LNCaP clone FGC (cell line): ENCODE measurements at regions not wholly inside any gene's neighbourhood (a gene's known extent, or its start where the extent isn't known, plus 50 kb on each side); places are given as distances from the start of the nearest gene placed in this dataset.

Source experiments
- DNase-seq: peaks from one replicate; pipeline ENCODE4 v3.0.0-alpha.2; 2011; ENCODE audit warnings: low read depth
- H3K4me3 ChIP-seq: 2 replicates; pipeline ENCODE4 v1.5.1; 2011; ENCODE audit warnings: mild to moderate bottlenecking, low read depth, low read length, control low read depth
- CTCF ChIP-seq: IDR thresholded peaks from 2 replicates; pipeline ENCODE4 v1.5.1; 2012; ENCODE audit warnings: mild to moderate bottlenecking; ENCODE audit not compliant: control insufficient read depth, insufficient read depth; ENCODE audit errors: extremely low read depth

DNA sequence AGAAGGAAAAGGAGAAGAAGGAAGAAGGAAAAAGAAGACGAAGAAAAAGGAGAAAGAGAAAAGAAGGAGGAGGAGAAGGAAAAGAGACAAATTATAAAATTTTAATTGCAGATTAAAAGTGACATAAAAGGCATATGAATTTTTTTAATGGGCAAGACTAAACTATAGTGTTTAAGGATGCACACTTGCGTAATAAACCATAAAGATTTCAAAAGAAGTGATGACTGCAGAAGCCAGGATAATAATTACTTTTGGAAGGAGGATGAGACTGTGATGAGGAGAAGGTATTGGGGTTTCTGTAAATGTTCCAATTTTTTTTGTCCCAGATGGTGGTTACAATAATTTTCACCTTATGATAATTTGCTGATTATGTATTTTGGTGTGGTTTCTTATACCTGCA, 243.1 kb upstream of the PKN2 start:
- no peak for DNase-seq
- TF ChIP-seq CTCF, result no peak
- H3K4me3 ChIP-seq, result no peak overlapping the region

DNA sequence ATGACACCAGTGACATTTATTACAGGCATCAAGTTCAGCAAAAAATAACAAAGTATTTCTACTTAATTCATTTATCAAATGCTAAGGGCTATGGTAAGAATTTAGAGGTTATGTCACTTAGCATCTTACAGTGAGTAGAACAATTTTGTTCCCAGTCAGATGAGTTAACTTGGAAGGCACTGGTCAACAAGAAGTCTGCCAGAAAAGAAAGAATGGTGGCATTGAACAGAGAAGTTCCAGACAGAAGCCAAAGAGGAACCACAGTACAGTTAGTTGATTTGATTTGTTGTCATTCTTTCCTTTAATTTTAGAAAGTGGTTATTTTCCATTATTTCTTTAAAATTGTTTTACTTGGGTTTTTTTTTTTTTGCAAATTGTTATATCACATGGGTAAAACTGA, 232.2 kb upstream of the PKN2 start:
- DNase-seq, result no peak
- no peak overlapping the region for H3K4me3 ChIP-seq
- TF ChIP-seq CTCF, result no peak

- no peak for TF ChIP-seq CTCF
Observed at GRCh38 chr1:88453295-88453694, 230.8 kb upstream of the PKN2 start.

DNA sequence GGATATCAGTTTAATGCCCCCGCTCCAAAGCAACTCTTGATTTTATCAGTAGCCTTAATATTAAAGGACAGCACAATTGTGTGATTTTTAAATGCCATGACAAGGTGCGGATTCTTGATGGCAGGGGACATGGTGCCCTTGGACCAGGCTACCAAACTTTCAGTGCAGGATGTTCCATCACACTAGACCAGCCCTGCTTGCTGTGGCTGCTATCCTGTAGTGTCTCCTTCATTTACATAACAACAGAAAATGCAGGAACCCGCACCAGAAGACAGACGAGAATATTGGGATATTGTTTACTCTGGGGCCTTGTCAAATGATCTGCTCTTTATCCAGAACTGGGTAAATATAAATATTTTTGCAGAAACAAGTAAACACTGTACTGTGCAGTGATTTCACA, 229.3 kb upstream of the PKN2 start:
- TF ChIP-seq CTCF, result no peak
- no peak for DNase-seq
- no peak overlapping the region for H3K4me3 ChIP-seq

More at GRCh38 chr1:88453295-88453694, 230.8 kb upstream of the PKN2 start:
- no peak overlapping the region for H3K4me3 ChIP-seq
- DNase-seq, result no peak

DNA sequence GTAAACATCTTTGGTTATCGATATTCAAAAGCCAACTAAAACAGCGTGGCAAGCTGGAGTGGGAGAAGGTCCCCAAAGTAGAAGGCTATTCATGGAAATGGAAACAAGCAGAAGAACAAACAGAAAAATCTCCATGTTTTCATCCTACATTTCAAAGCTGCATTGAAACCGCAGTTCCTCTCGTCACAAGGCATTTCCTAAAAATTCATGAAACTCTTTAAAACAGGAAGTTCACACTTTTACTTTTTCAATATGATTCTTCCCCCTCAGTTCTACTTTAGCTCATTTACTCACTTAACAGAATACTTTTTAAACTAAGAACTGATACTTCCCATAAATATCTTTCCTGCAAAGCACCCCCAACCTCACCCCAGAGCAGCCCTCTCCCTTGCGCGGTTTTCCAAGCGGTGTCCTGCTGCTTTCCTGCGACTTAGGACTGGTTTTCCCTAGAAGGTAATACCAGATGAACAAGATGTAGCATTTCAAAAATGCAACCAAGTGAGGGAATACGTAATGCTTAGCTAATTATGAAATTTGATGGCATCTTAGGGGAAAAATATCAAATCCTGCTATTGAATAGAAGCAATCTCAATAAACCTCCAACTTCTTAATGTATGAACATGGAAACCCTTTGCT, 228.3 kb upstream of the PKN2 start:
- no peak overlapping the region for H3K4me3 ChIP-seq
- TF ChIP-seq CTCF, result no peak
- no peak for DNase-seq

- no peak overlapping the region for H3K4me3 ChIP-seq
- DNase-seq, result no peak
- no peak for TF ChIP-seq CTCF
Observed at GRCh38 chr1:88457197-88457596, 226.9 kb upstream of the PKN2 start.

- no peak overlapping the region for H3K4me3 ChIP-seq
- TF ChIP-seq CTCF, result no peak
- no peak for DNase-seq
Observed at GRCh38 chr1:88461007-88461406, 223.1 kb upstream of the PKN2 start.
